ENCODE measurements at regions not wholly inside any gene's neighbourhood (a gene's known extent, or its start where the extent isn't known, plus 50 kb on each side); places are given as distances from the start of the nearest gene placed in this dataset.

GRCh38 chr5:4927097-4927496 lies 213.0 kb upstream of the ADAMTS16 start:
- H3K36me3 Mint-ChIP-seq = no peaks in the 10 kb centered on the region
- DNase-seq (ENCODE audit: low spot score in 2 of 2, unreplicated experiment in 2 of 2) = no peak
- TF ChIP-seq CTCF (IDR thresholded peaks at IDR 0.05; ENCODE audit: unreplicated experiment) = no peak
- H3K4me1 Mint-ChIP-seq = no peaks in the 10 kb centered on the region
- H3K27me3 Mint-ChIP-seq (ENCODE audit: low read depth) = peaks cover 30% of the 10 kb centered on the region
- H3K27ac Mint-ChIP-seq = no peak overlapping the region
- H3K4me3 Mint-ChIP-seq = no peak overlapping the region
- no peaks in the 10 kb centered on the region for H3K9me3 Mint-ChIP-seq

- TF ChIP-seq CTCF (IDR thresholded peaks at IDR 0.05; ENCODE audit: unreplicated experiment) = no peak
- DNase-seq (ENCODE audit: low spot score in 2 of 2, unreplicated experiment in 2 of 2) = no peak
- peaks cover 20% of the 10 kb centered on the region for H3K27me3 Mint-ChIP-seq (ENCODE audit: low read depth)
- H3K4me3 Mint-ChIP-seq = no peak overlapping the region
- H3K9me3 Mint-ChIP-seq = peaks cover 10% of the 10 kb centered on the region
- H3K27ac Mint-ChIP-seq = no peak overlapping the region
- no peaks in the 10 kb centered on the region for H3K4me1 Mint-ChIP-seq
- H3K36me3 Mint-ChIP-seq = no peaks in the 10 kb centered on the region
Measured at GRCh38 chr5:4928409-4928808, 211.7 kb upstream of the ADAMTS16 start.

GRCh38 chr5:4929092-4929655 lies 211.0 kb upstream of the ADAMTS16 start:
- TF ChIP-seq CTCF (IDR thresholded peaks at IDR 0.05; ENCODE audit: unreplicated experiment) = no peak
- Mint-ChIP-seq H3K36me3 (no peaks in the 10 kb centered on the region), H3K27ac (no peak overlapping the region), H3K4me1 (no peaks in the 10 kb centered on the region), H3K27me3 (ENCODE audit: low read depth) (peaks cover 21% of the 10 kb centered on the region), H3K4me3 (no peak overlapping the region), H3K9me3 (peaks cover 13% of the 10 kb centered on the region)
- no peak for DNase-seq (ENCODE audit: low spot score in 2 of 2, unreplicated experiment in 2 of 2)

- H3K9me3 Mint-ChIP-seq = no peaks in the 10 kb centered on the region
- no peak for DNase-seq (ENCODE audit: low spot score in 2 of 2, unreplicated experiment in 2 of 2)
- peaks cover 43% of the 10 kb centered on the region for H3K27me3 Mint-ChIP-seq (ENCODE audit: low read depth)
- no peak overlapping the region for H3K27ac Mint-ChIP-seq
- H3K4me1 Mint-ChIP-seq = no peaks in the 10 kb centered on the region
- TF ChIP-seq CTCF (IDR thresholded peaks at IDR 0.05; ENCODE audit: unreplicated experiment) = no peak
- H3K36me3 Mint-ChIP-seq = no peaks in the 10 kb centered on the region
- H3K4me3 Mint-ChIP-seq = no peak overlapping the region
Measured at GRCh38 chr5:4939042-4939781, 200.9 kb upstream of the ADAMTS16 start.

- H3K36me3 Mint-ChIP-seq = no peaks in the 10 kb centered on the region
- no peak overlapping the region for H3K27ac Mint-ChIP-seq
- DNase-seq (ENCODE audit: low spot score in 2 of 2, unreplicated experiment in 2 of 2) = no peak
- no peak overlapping the region for H3K4me3 Mint-ChIP-seq
- no peaks in the 10 kb centered on the region for H3K9me3 Mint-ChIP-seq
- no peaks in the 10 kb centered on the region for H3K4me1 Mint-ChIP-seq
- H3K27me3 Mint-ChIP-seq (ENCODE audit: low read depth) = peaks cover 44% of the 10 kb centered on the region
- TF ChIP-seq CTCF (IDR thresholded peaks at IDR 0.05; ENCODE audit: unreplicated experiment) = no peak
Measured at GRCh38 chr5:4941161-4941560, 199.0 kb upstream of the ADAMTS16 start.
